Fibroblast of pulmonary artery (primary cell): ENCODE measurements at regions not wholly inside any gene's neighbourhood (a gene's known extent, or its start where the extent isn't known, plus 50 kb on each side); places are given as distances from the start of the nearest gene placed in this dataset.

ENCODE experiments used
- DNase-seq: peaks from one replicate; pipeline ENCODE4 v3.0.0-alpha.2; 2010; ENCODE audit warnings: low read depth
- H3K4me3 ChIP-seq: replicated peaks from 2 replicates; pipeline ENCODE4 v1.5.1; 2011; ENCODE audit warnings: low read depth, mild to moderate bottlenecking, control low read depth, low read length, moderate library complexity
- CTCF ChIP-seq: IDR thresholded peaks from 2 replicates; pipeline ENCODE4 v1.5.1; 2011; ENCODE audit warnings: mild to moderate bottlenecking, control low read depth, low read length, inconsistent platforms; ENCODE audit errors: missing control alignments

GRCh38 chr3:187593451-187593850, 76.7 kb downstream of the SST start:
- no peak for DNase-seq
- H3K4me3 ChIP-seq, result no peak overlapping the region
- TF ChIP-seq CTCF, result no peak

- DNase-seq, result no peak
- TF ChIP-seq CTCF, result no peak
- H3K4me3 ChIP-seq, result no peak overlapping the region
Observed at GRCh38 chr3:187590861-187591576, 79.2 kb downstream of the SST start.

- TF ChIP-seq CTCF, result no peak
- no peak for DNase-seq
Observed at GRCh38 chr3:187587076-187587475, 83.1 kb downstream of the SST start.

GRCh38 chr3:187586226-187586625, 84.0 kb downstream of the SST start:
- no peak for TF ChIP-seq CTCF

More at GRCh38 chr3:187587076-187587475, 83.1 kb downstream of the SST start:
- no peak overlapping the region for H3K4me3 ChIP-seq

GRCh38 chr3:187572441-187572840, 97.8 kb downstream of the SST start:
- no peak overlapping the region for H3K4me3 ChIP-seq
- TF ChIP-seq CTCF, result no peak
- no peak for DNase-seq

More at GRCh38 chr3:187586226-187586625, 84.0 kb downstream of the SST start:
- no peak overlapping the region for H3K4me3 ChIP-seq
- no peak for DNase-seq

- H3K4me3 ChIP-seq, result no peak overlapping the region
- no peak for DNase-seq
- TF ChIP-seq CTCF, result no peak
Observed at GRCh38 chr3:187571701-187572100, 98.5 kb downstream of the SST start.

GRCh38 chr3:187570776-187571175, 99.4 kb downstream of the SST start:
- no peak overlapping the region for H3K4me3 ChIP-seq
- TF ChIP-seq CTCF, result no peak
- no peak for DNase-seq
